Sigmoid colon (tissue), 4 donors: ENCODE measurements at regions not wholly inside any gene's neighbourhood (a gene's known extent, or its start where the extent isn't known, plus 50 kb on each side); places are given as distances from the start of the nearest gene placed in this dataset.

Source experiments
- CTCF ChIP-seq, 4 experiments: fragments of 450-650 bp in 3 of 4; fragments of 200-600 bp in 1 of 4; IDR thresholded peaks; one replicate each; pipeline ENCODE4 v1.5.1; 2016 to 2019; ENCODE audit warnings: antibody characterized with exemption in 4 of 4, mild to moderate bottlenecking in 3 of 4, moderate library complexity in 2 of 4
- EP300 ChIP-seq, 4 donors: sonication (generic); formaldehyde crosslinking; IDR thresholded peaks; one replicate each; pipeline ENCODE4 v1.6.1; 2017; ENCODE audit warnings: antibody characterized with exemption in 4 of 4
- POLR2A ChIP-seq, 2 donors: fragments of 450-650 bp; IDR thresholded peaks; one replicate each; pipeline ENCODE4 v1.6.1; 2016; ENCODE audit warnings: antibody characterized with exemption in 2 of 2, mild to moderate bottlenecking in 2 of 2, moderate library complexity in 2 of 2

GRCh38 chr3:53970661-53971060 is 79.0 kb upstream of the SELENOK start:
- TF ChIP-seq CTCF (IDR thresholded peaks at IDR 0.05) (no peak), POLR2A (IDR thresholded peaks at IDR 0.05) (no peak), EP300 (IDR thresholded peaks at IDR 0.05) (no peak)
